ENCODE measurements at regions not wholly inside any gene's neighbourhood (a gene's known extent, or its start where the extent isn't known, plus 50 kb on each side); places are given as distances from the start of the nearest gene placed in this dataset.

- no peak for DNase-seq (ENCODE audit: low read depth in 6 of 9, low spot score in 9 of 9)
- no peak overlapping the region for H3K4me3 ChIP-seq (ENCODE audit: low read length in 2 of 2)
- no peak overlapping the region for H3K27ac ChIP-seq (ENCODE audit: low read depth in 1 of 2, low read length in 1 of 2)
- no peaks in the 10 kb centered on the region for H3K4me1 ChIP-seq (ENCODE audit: control insufficient read depth in 2 of 2, insufficient read depth in 2 of 2, low read length in 2 of 2)
- H3K36me3 ChIP-seq (ENCODE audit: control insufficient read depth in 2 of 2, insufficient read depth in 2 of 2, low read length in 1 of 2): no peaks in the 10 kb centered on the region
- WGBS: 83% methylated on average over 8 of the region's 8 CpGs
- no peaks in the 10 kb centered on the region for H3K9me3 ChIP-seq (ENCODE audit: control insufficient read depth in 2 of 2, insufficient read depth in 1 of 2, low read length in 1 of 2)
- H3K27me3 ChIP-seq (ENCODE audit: control insufficient read depth in 2 of 2, insufficient read depth in 1 of 2, low read length in 1 of 2): no peaks in the 10 kb centered on the region
Observed at GRCh38 chr5:66234241-66234640, 90.1 kb downstream of the SREK1 start.

GRCh38 chr5:66238435-66238834, 94.3 kb downstream of the SREK1 start:
- H3K9me3 ChIP-seq (ENCODE audit: control insufficient read depth in 2 of 2, insufficient read depth in 1 of 2, low read length in 1 of 2): no peaks in the 10 kb centered on the region
- H3K27ac ChIP-seq (ENCODE audit: low read depth in 1 of 2, low read length in 1 of 2): no peak overlapping the region
- H3K27me3 ChIP-seq (ENCODE audit: control insufficient read depth in 2 of 2, insufficient read depth in 1 of 2, low read length in 1 of 2): no peaks in the 10 kb centered on the region
- WGBS: 95% methylated on average over 6 of the region's 6 CpGs
- H3K4me3 ChIP-seq (ENCODE audit: low read length in 2 of 2): no peak overlapping the region
- no peaks in the 10 kb centered on the region for H3K36me3 ChIP-seq (ENCODE audit: control insufficient read depth in 2 of 2, insufficient read depth in 2 of 2, low read length in 1 of 2)
- DNase-seq (ENCODE audit: low read depth in 6 of 9, low spot score in 9 of 9): no peak
- no peaks in the 10 kb centered on the region for H3K4me1 ChIP-seq (ENCODE audit: control insufficient read depth in 2 of 2, insufficient read depth in 2 of 2, low read length in 2 of 2)

- Histone ChIP-seq H3K4me1 (ENCODE audit: control insufficient read depth in 2 of 2, insufficient read depth in 2 of 2, low read length in 2 of 2) (no peaks in the 10 kb centered on the region), H3K36me3 (ENCODE audit: control insufficient read depth in 2 of 2, insufficient read depth in 2 of 2, low read length in 1 of 2) (no peaks in the 10 kb centered on the region), H3K4me3 (ENCODE audit: low read length in 2 of 2) (no peak overlapping the region), H3K27me3 (ENCODE audit: control insufficient read depth in 2 of 2, insufficient read depth in 1 of 2, low read length in 1 of 2) (no peaks in the 10 kb centered on the region), H3K27ac (ENCODE audit: low read depth in 1 of 2, low read length in 1 of 2) (no peak overlapping the region), H3K9me3 (ENCODE audit: control insufficient read depth in 2 of 2, insufficient read depth in 1 of 2, low read length in 1 of 2) (no peaks in the 10 kb centered on the region)
- DNase-seq (ENCODE audit: low read depth in 6 of 9, low spot score in 9 of 9): no peak
- WGBS: 84% methylated on average over 1 of the region's 1 CpG
Observed at GRCh38 chr5:66239034-66239433, 94.9 kb downstream of the SREK1 start.

- 96% methylated on average over 12 of the region's 12 CpGs for WGBS
- Histone ChIP-seq H3K9me3 (ENCODE audit: control insufficient read depth in 2 of 2, insufficient read depth in 1 of 2, low read length in 1 of 2) (peaks cover 0 to 9% of the 10 kb centered on the region in 2 donors), H3K36me3 (ENCODE audit: control insufficient read depth in 2 of 2, insufficient read depth in 2 of 2, low read length in 1 of 2) (no peaks in the 10 kb centered on the region), H3K27ac (ENCODE audit: low read depth in 1 of 2, low read length in 1 of 2) (no peak overlapping the region), H3K4me3 (ENCODE audit: low read length in 2 of 2) (no peak overlapping the region), H3K4me1 (ENCODE audit: control insufficient read depth in 2 of 2, insufficient read depth in 2 of 2, low read length in 2 of 2) (no peaks in the 10 kb centered on the region), H3K27me3 (ENCODE audit: control insufficient read depth in 2 of 2, insufficient read depth in 1 of 2, low read length in 1 of 2) (no peaks in the 10 kb centered on the region)
- DNase-seq (ENCODE audit: low read depth in 6 of 9, low spot score in 9 of 9): no peak
Observed at GRCh38 chr5:66241136-66241825, 97.2 kb downstream of the SREK1 start.

- H3K27ac ChIP-seq (ENCODE audit: low read depth in 1 of 2, low read length in 1 of 2): no peak overlapping the region
- 96% methylated on average over 5 of the region's 5 CpGs for WGBS
- H3K36me3 ChIP-seq (ENCODE audit: control insufficient read depth in 2 of 2, insufficient read depth in 2 of 2, low read length in 1 of 2): no peaks in the 10 kb centered on the region
- H3K9me3 ChIP-seq (ENCODE audit: control insufficient read depth in 2 of 2, insufficient read depth in 1 of 2, low read length in 1 of 2): peaks cover 0 to 9% of the 10 kb centered on the region in 2 donors
- no peak for DNase-seq (ENCODE audit: low read depth in 6 of 9, low spot score in 9 of 9)
- H3K4me1 ChIP-seq (ENCODE audit: control insufficient read depth in 2 of 2, insufficient read depth in 2 of 2, low read length in 2 of 2): no peaks in the 10 kb centered on the region
- no peak overlapping the region for H3K4me3 ChIP-seq (ENCODE audit: low read length in 2 of 2)
- H3K27me3 ChIP-seq (ENCODE audit: control insufficient read depth in 2 of 2, insufficient read depth in 1 of 2, low read length in 1 of 2): no peaks in the 10 kb centered on the region
Observed at GRCh38 chr5:66242050-66242715, 98.1 kb downstream of the SREK1 start.

GRCh38 chr5:66246608-66247007, 102.5 kb downstream of the SREK1 start:
- Histone ChIP-seq H3K4me3 (ENCODE audit: low read length in 2 of 2) (no peak overlapping the region), H3K36me3 (ENCODE audit: control insufficient read depth in 2 of 2, insufficient read depth in 2 of 2, low read length in 1 of 2) (no peaks in the 10 kb centered on the region), H3K27ac (ENCODE audit: low read depth in 1 of 2, low read length in 1 of 2) (no peak overlapping the region), H3K9me3 (ENCODE audit: control insufficient read depth in 2 of 2, insufficient read depth in 1 of 2, low read length in 1 of 2) (peaks cover 0 to 9% of the 10 kb centered on the region in 2 donors), H3K4me1 (ENCODE audit: control insufficient read depth in 2 of 2, insufficient read depth in 2 of 2, low read length in 2 of 2) (no peaks in the 10 kb centered on the region), H3K27me3 (ENCODE audit: control insufficient read depth in 2 of 2, insufficient read depth in 1 of 2, low read length in 1 of 2) (no peaks in the 10 kb centered on the region)
- DNase-seq (ENCODE audit: low read depth in 6 of 9, low spot score in 9 of 9): no peak
- WGBS: 94% methylated on average over 6 of the region's 6 CpGs

- Histone ChIP-seq H3K27ac (ENCODE audit: low read depth in 1 of 2, low read length in 1 of 2) (no peak overlapping the region), H3K27me3 (ENCODE audit: control insufficient read depth in 2 of 2, insufficient read depth in 1 of 2, low read length in 1 of 2) (no peaks in the 10 kb centered on the region), H3K4me1 (ENCODE audit: control insufficient read depth in 2 of 2, insufficient read depth in 2 of 2, low read length in 2 of 2) (no peaks in the 10 kb centered on the region), H3K36me3 (ENCODE audit: control insufficient read depth in 2 of 2, insufficient read depth in 2 of 2, low read length in 1 of 2) (no peaks in the 10 kb centered on the region), H3K4me3 (ENCODE audit: low read length in 2 of 2) (no peak overlapping the region), H3K9me3 (ENCODE audit: control insufficient read depth in 2 of 2, insufficient read depth in 1 of 2, low read length in 1 of 2) (peaks cover 0 to 9% of the 10 kb centered on the region in 2 donors)
- DNase-seq (ENCODE audit: low read depth in 6 of 9, low spot score in 9 of 9): no peak
- WGBS: 85% methylated on average over 4 of the region's 4 CpGs
Observed at GRCh38 chr5:66247176-66247960, 103.3 kb downstream of the SREK1 start.

GRCh38 chr5:66248874-66249273, 104.8 kb downstream of the SREK1 start:
- no peaks in the 10 kb centered on the region for H3K36me3 ChIP-seq (ENCODE audit: control insufficient read depth in 2 of 2, insufficient read depth in 2 of 2, low read length in 1 of 2)
- H3K4me3 ChIP-seq (ENCODE audit: low read length in 2 of 2): no peak overlapping the region
- H3K27me3 ChIP-seq (ENCODE audit: control insufficient read depth in 2 of 2, insufficient read depth in 1 of 2, low read length in 1 of 2): no peaks in the 10 kb centered on the region
- no peak for DNase-seq (ENCODE audit: low read depth in 6 of 9, low spot score in 9 of 9)
- H3K27ac ChIP-seq (ENCODE audit: low read depth in 1 of 2, low read length in 1 of 2): no peak overlapping the region
- 86% methylated on average over 2 of the region's 2 CpGs for WGBS
- H3K4me1 ChIP-seq (ENCODE audit: control insufficient read depth in 2 of 2, insufficient read depth in 2 of 2, low read length in 2 of 2): no peaks in the 10 kb centered on the region
- H3K9me3 ChIP-seq (ENCODE audit: control insufficient read depth in 2 of 2, insufficient read depth in 1 of 2, low read length in 1 of 2): peaks cover 0 to 9% of the 10 kb centered on the region in 2 donors

- 85% methylated on average over 4 of the region's 4 CpGs for WGBS
- Histone ChIP-seq H3K4me3 (ENCODE audit: low read length in 2 of 2) (no peak overlapping the region), H3K4me1 (ENCODE audit: control insufficient read depth in 2 of 2, insufficient read depth in 2 of 2, low read length in 2 of 2) (no peaks in the 10 kb centered on the region), H3K27me3 (ENCODE audit: control insufficient read depth in 2 of 2, insufficient read depth in 1 of 2, low read length in 1 of 2) (no peaks in the 10 kb centered on the region), H3K9me3 (ENCODE audit: control insufficient read depth in 2 of 2, insufficient read depth in 1 of 2, low read length in 1 of 2) (peaks cover 0 to 9% of the 10 kb centered on the region in 2 donors), H3K36me3 (ENCODE audit: control insufficient read depth in 2 of 2, insufficient read depth in 2 of 2, low read length in 1 of 2) (no peaks in the 10 kb centered on the region), H3K27ac (ENCODE audit: low read depth in 1 of 2, low read length in 1 of 2) (no peak overlapping the region)
- DNase-seq (ENCODE audit: low read depth in 6 of 9, low spot score in 9 of 9): no peak
Observed at GRCh38 chr5:66249920-66250319, 105.8 kb downstream of the SREK1 start.
